ENCODE measurements at regions not wholly inside any gene's neighbourhood (a gene's known extent, or its start where the extent isn't known, plus 50 kb on each side); places are given as distances from the start of the nearest gene placed in this dataset.

GRCh38 chr11:115652094-115652493 is 147.9 kb upstream of the CADM1 start:
- Histone ChIP-seq H3K27me3 (ENCODE audit: insufficient read depth) (0 out of 2 replicates have a peak, but pooled peaks cover 3% of the 10 kb centered on the region), H2AFZ (no peak overlapping the region), H3K79me2 (replicated peaks; ENCODE audit: insufficient read depth) (no peaks in the 10 kb centered on the region), H3K4me2 (no peak overlapping the region), H3K9me2 (ENCODE audit: insufficient read depth) (no peaks in the 10 kb centered on the region), H3K27ac (ENCODE audit: low read depth) (no peak overlapping the region), H3K4me3 (no peak overlapping the region), H4K20me1 (replicated peaks; ENCODE audit: insufficient read depth) (no peaks in the 10 kb centered on the region; the same call in 1 of the 2 replicates), H3F3A (replicated peaks; ENCODE audit: low read depth) (no peaks in the 10 kb centered on the region), H3K36me3 (ENCODE audit: insufficient read depth) (no peaks in the 10 kb centered on the region), H3K4me1 (ENCODE audit: insufficient read depth) (no peaks in the 10 kb centered on the region)
- Mint-ChIP-seq H3K4me1 (peaks cover 23% of the 10 kb centered on the region), H3K9me3 (no peaks in the 10 kb centered on the region), H3K27me3 (ENCODE audit: insufficient read depth, low read depth, poor library complexity) (peaks cover 14% of the 10 kb centered on the region), H3K36me3 (ENCODE audit: low read depth) (no peaks in the 10 kb centered on the region), H3K4me3 (no peak overlapping the region), H3K27ac (no peak overlapping the region)
- no peak for TF ChIP-seq STAT1 (IDR thresholded peaks at IDR 0.05; ENCODE audit: unreplicated experiment)
- TF ChIP-seq, protein P1, sequence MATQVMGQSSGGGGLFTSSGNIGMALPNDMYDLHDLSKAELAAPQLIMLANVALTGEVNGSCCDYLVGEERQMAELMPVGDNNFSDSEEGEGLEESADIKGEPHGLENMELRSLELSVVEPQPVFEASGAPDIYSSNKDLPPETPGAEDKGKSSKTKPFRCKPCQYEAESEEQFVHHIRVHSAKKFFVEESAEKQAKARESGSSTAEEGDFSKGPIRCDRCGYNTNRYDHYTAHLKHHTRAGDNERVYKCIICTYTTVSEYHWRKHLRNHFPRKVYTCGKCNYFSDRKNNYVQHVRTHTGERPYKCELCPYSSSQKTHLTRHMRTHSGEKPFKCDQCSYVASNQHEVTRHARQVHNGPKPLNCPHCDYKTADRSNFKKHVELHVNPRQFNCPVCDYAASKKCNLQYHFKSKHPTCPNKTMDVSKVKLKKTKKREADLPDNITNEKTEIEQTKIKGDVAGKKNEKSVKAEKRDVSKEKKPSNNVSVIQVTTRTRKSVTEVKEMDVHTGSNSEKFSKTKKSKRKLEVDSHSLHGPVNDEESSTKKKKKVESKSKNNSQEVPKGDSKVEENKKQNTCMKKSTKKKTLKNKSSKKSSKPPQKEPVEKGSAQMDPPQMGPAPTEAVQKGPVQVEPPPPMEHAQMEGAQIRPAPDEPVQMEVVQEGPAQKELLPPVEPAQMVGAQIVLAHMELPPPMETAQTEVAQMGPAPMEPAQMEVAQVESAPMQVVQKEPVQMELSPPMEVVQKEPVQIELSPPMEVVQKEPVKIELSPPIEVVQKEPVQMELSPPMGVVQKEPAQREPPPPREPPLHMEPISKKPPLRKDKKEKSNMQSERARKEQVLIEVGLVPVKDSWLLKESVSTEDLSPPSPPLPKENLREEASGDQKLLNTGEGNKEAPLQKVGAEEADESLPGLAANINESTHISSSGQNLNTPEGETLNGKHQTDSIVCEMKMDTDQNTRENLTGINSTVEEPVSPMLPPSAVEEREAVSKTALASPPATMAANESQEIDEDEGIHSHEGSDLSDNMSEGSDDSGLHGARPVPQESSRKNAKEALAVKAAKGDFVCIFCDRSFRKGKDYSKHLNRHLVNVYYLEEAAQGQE (IDR thresholded peaks at IDR 0.05; ENCODE audit: unreplicated experiment), result no peak
- TF ChIP-seq ZNF331 (CRISPR knock-in tag; IDR thresholded peaks at IDR 0.05; ENCODE audit: low read depth), result no peak
- TF ChIP-seq CTCF (conservative IDR thresholded peaks at IDR 0.05; ENCODE audit: low read depth in 2 of 2), result no peak
- no peak for TF ChIP-seq POLR2AphosphoS5 (IDR thresholded peaks at IDR 0.05; ENCODE audit: low read depth)
- TF ChIP-seq ETS1 (IDR thresholded peaks at IDR 0.05), result no peak
- no peak for TF ChIP-seq JUNB (IDR thresholded peaks at IDR 0.05; ENCODE audit: unreplicated experiment)
- no peak for DNase-seq (ENCODE audit: low spot score)
- ATAC-seq, result no peak; the same call in 2 of the 3 replicates

- Histone ChIP-seq H3K27me3 (ENCODE audit: insufficient read depth) (no peaks in the 10 kb centered on the region), H4K20me1 (replicated peaks; ENCODE audit: insufficient read depth) (no peaks in the 10 kb centered on the region), H2AFZ (no peak overlapping the region), H3K9me2 (ENCODE audit: insufficient read depth) (no peaks in the 10 kb centered on the region), H3K4me3 (no peak overlapping the region), H3K27ac (ENCODE audit: low read depth) (no peak overlapping the region), H3K4me2 (no peak overlapping the region), H3K36me3 (ENCODE audit: insufficient read depth) (no peaks in the 10 kb centered on the region), H3K79me2 (replicated peaks; ENCODE audit: insufficient read depth) (no peaks in the 10 kb centered on the region), H3K4me1 (ENCODE audit: insufficient read depth) (no peaks in the 10 kb centered on the region; the same call in 1 of the 2 replicates), H3F3A (replicated peaks; ENCODE audit: low read depth) (no peaks in the 10 kb centered on the region)
- Mint-ChIP-seq H3K9me3 (no peaks in the 10 kb centered on the region), H3K27me3 (ENCODE audit: insufficient read depth, low read depth, poor library complexity) (peaks cover 13% of the 10 kb centered on the region), H3K36me3 (ENCODE audit: low read depth) (no peaks in the 10 kb centered on the region), H3K4me3 (no peak overlapping the region), H3K27ac (no peak overlapping the region), H3K4me1 (peaks cover 28% of the 10 kb centered on the region)
- DNase-seq (ENCODE audit: low spot score), result no peak
- ATAC-seq, result no peak
- TF ChIP-seq, protein P1 (IDR thresholded peaks at IDR 0.05; ENCODE audit: unreplicated experiment), result no peak
- TF ChIP-seq STAT1 (IDR thresholded peaks at IDR 0.05; ENCODE audit: unreplicated experiment) (no peak), NANOG (IDR thresholded peaks at IDR 0.05; ENCODE audit: borderline replicate concordance) (no peak), CTCF (conservative IDR thresholded peaks at IDR 0.05; ENCODE audit: low read depth in 2 of 2) (no peak), EZH2 (IDR thresholded peaks at IDR 0.05; ENCODE audit: low read depth, unreplicated experiment) (no peak), JUNB (IDR thresholded peaks at IDR 0.05; ENCODE audit: unreplicated experiment) (no peak), ZNF114 (CRISPR knock-in tag; IDR thresholded peaks at IDR 0.05) (no peak), EZH2phosphoT487 (IDR thresholded peaks at IDR 0.05; ENCODE audit: unreplicated experiment) (no peak), ZNF331 (CRISPR knock-in tag; IDR thresholded peaks at IDR 0.05; ENCODE audit: low read depth) (no peak)
These were observed 145.2 kb upstream of the CADM1 start for GRCh38 chr11:115649461-115649860.
